ENCODE measurements at regions not wholly inside any gene's neighbourhood (a gene's known extent, or its start where the extent isn't known, plus 50 kb on each side); places are given as distances from the start of the nearest gene placed in this dataset.

GRCh38 chr10:98330987-98331386 is 63.0 kb upstream of the LOXL4 start (continued):
- TF ChIP-seq CTCF (IDR thresholded peaks at IDR 0.05; ENCODE audit: control extremely low read depth in 1 of 3, insufficient read depth in 1 of 3, low read depth in 1 of 3, low read length in 3 of 3) (no peak), TAF7 (optimal IDR thresholded peaks at IDR 0.05; ENCODE audit: borderline replicate concordance, low read depth, low read length) (no peak), TBP (IDR thresholded peaks at IDR 0.05; ENCODE audit: low read depth, low read length) (no peak)

Measured in H1 (cell line).